ENCODE measurements at regions not wholly inside any gene's neighbourhood (a gene's known extent, or its start where the extent isn't known, plus 50 kb on each side); places are given as distances from the start of the nearest gene placed in this dataset.

DNA sequence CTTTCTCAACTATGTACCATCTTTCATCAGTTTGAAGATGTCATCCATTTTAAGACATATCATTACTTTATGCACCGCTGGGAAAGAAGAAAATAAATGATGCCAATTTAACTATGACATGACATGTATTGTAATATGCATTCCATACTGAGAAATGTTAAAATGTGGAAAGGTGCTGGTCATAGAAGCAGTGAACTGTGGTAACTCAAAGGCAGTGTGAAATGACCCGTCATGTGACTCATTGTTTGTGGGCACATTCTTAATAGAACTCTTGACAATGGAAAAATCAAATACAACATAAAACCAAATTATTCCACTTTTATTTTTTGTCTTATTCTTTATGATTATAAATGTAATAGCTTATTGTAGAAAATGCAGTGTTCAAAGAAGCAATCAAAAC lies 455.0 kb upstream of the ST6GAL2 start:
- no peak for TF ChIP-seq CTCF (conservative IDR thresholded peaks at IDR 0.05; ENCODE audit: control insufficient read depth, insufficient read depth, low read depth, low read length)
- H3K4me3 ChIP-seq (ENCODE audit: control insufficient read depth, low read depth, low read length), result no peak overlapping the region
- DNase-seq (ENCODE audit: low read depth), result no peak

DNA sequence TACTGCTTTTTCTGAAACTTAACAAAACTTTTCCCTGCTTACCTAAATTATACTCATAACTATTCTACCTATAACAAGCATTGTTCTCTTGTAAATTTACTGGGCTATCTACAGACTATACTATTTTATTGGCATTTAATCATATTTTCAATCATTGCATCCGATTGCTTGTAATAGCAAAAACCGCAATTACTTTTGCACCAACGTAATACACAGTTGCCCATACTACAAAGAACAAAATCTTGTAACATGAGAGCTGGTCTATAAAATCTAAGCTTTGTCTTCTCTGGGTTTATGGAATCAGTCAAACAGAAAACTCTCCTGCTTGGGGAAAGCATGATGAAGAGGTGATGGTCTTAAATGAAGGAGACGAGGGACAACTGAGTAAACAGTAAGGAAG lies 463.4 kb upstream of the ST6GAL2 start:
- no peak for TF ChIP-seq CTCF (conservative IDR thresholded peaks at IDR 0.05; ENCODE audit: control insufficient read depth, insufficient read depth, low read depth, low read length)
- H3K4me3 ChIP-seq (ENCODE audit: control insufficient read depth, low read depth, low read length), result no peak overlapping the region
- no peak for DNase-seq (ENCODE audit: low read depth)

GRCh38 chr2:107354175-107354574 lies 468.2 kb upstream of the ST6GAL2 start:
- no peak for DNase-seq (ENCODE audit: low read depth)
- H3K4me3 ChIP-seq (ENCODE audit: control insufficient read depth, low read depth, low read length), result no peak overlapping the region
- no peak for TF ChIP-seq CTCF (conservative IDR thresholded peaks at IDR 0.05; ENCODE audit: control insufficient read depth, insufficient read depth, low read depth, low read length)

GRCh38 chr2:107358362-107358761 lies 468.3 kb upstream of the RGPD4 start:
- no peak for TF ChIP-seq CTCF (conservative IDR thresholded peaks at IDR 0.05; ENCODE audit: control insufficient read depth, insufficient read depth, low read depth, low read length)
- DNase-seq (ENCODE audit: low read depth), result no peak
- H3K4me3 ChIP-seq (ENCODE audit: control insufficient read depth, low read depth, low read length), result no peak overlapping the region

DNA sequence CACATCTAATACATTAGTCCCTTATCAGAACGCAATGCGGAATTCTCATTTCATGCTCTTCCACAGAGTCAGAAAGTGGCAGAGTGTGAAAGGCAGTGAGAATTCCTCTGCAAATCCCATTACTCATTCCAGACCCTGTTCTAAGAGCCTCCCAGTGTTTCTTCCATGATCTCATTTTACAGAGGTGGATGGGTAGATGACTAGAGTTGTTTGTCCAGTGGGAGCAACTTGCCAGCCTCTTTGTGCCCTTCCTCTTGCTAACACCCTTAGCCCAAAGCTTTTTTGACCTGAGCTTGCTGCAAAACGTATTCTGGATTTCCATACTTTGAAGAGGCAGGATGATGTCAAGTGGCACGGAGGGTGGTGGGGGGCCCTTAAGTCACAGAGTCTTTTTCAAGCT lies 467.7 kb upstream of the RGPD4 start:
- TF ChIP-seq CTCF (conservative IDR thresholded peaks at IDR 0.05; ENCODE audit: control insufficient read depth, insufficient read depth, low read depth, low read length), result no peak

DNA sequence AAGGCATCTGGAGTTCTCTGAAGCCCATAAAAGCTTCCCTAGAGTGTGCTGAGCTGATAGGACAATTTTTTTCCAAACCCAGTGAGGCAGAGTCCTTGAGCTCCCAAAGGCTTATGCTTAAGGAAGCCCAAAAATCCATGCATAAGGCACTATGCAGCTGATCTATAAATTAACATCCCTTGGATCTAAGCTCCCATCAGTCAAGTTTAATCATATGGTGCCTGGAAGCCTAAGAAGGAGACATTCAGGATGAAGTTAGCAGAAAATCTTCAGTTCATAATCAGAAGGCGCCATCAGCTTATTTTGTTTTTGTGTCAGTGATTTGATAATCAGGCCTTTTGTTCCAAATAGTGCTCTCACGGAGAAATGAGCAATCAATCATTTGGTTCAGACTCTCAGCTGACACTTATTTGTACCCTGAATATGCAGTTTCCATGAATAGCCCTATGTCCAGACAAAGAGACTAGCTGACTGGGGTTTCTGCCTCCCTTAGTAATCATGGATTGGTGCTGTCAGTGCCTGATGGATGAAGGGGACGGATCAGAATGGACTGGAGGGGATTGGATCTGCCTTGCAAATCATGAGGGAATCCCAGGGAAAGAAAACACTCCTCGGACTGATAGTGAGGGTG lies 464.8 kb upstream of the RGPD4 start:
- no peak for TF ChIP-seq CTCF (conservative IDR thresholded peaks at IDR 0.05; ENCODE audit: control insufficient read depth, insufficient read depth, low read depth, low read length)
- DNase-seq (ENCODE audit: low read depth), result no peak

More for the DNA sequence above, 467.7 kb upstream of the RGPD4 start:
- H3K4me3 ChIP-seq (ENCODE audit: control insufficient read depth, low read depth, low read length), result no peak overlapping the region
- DNase-seq (ENCODE audit: low read depth), result no peak

GRCh38 chr2:107362993-107363392 lies 463.7 kb upstream of the RGPD4 start:
- H3K4me3 ChIP-seq (ENCODE audit: control insufficient read depth, low read depth, low read length), result no peak overlapping the region
- no peak for TF ChIP-seq CTCF (conservative IDR thresholded peaks at IDR 0.05; ENCODE audit: control insufficient read depth, insufficient read depth, low read depth, low read length)
- DNase-seq (ENCODE audit: low read depth), result no peak

More for the DNA sequence above, 464.8 kb upstream of the RGPD4 start:
- H3K4me3 ChIP-seq (ENCODE audit: control insufficient read depth, low read depth, low read length), result no peak overlapping the region

Data from fibroblast of mammary gland (primary cell).